ENCODE measurements at regions not wholly inside any gene's neighbourhood (a gene's known extent, or its start where the extent isn't known, plus 50 kb on each side); places are given as distances from the start of the nearest gene placed in this dataset.

DNA sequence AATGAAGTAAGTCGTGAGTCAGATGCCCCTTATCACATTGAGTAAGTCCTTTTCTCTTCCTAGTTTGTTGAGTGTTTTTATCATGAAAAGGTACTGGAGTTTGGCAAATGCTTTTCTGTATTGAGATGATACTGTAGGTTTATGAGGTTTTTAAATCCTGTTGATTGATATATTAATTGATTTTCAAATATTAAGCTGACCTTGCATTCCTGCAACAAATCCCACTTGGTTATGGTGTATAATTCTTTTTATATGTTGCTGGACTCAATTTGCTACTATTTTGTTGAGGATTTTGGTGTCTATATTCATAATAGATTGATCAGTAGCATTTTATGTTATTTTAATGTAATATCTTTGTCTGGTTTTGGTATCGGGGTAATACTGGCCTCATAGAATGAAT is 81.0 kb upstream of the BNC2 start:
- no peak for DNase-seq

DNA sequence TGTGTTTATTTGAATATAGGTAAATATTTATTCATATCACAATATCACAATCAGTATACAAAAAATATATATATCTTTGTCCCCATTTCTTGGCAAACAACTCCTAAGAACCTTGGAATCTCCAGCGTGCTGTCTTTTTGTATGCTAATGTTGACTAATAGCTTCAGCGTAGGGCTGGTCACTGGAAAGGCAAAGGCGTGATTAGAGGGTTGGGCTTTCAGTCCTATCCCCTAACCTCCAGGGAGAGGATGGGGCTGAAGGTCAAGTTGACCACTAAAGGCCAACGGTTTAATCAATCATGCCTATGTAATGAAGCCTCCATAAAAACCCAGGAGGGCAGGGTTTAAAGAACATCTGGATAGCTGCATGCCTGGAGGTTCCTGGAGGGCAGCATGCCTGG is 79.6 kb upstream of the BNC2 start:
- DNase-seq: no peak

DNA sequence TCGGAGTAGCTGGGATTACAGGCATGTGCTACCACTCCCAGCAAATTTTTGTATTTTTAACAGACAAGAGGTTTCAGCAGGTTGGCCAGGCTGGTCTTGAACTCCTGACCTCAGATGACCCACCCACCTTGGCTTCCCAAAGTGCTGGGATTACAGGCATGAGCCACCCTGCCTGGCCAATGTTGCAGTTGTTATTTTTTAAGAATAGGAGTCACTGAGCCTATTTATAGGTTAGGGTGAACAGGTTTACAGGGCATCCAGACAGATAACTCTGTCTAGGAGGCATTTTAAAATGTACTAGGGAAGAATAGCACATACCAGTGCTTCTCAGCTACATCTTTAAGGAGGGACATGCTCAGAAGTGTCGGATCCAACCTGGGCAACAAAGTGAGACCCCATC is 60.1 kb upstream of the BNC2 start:
- DNase-seq: no peak

DNA sequence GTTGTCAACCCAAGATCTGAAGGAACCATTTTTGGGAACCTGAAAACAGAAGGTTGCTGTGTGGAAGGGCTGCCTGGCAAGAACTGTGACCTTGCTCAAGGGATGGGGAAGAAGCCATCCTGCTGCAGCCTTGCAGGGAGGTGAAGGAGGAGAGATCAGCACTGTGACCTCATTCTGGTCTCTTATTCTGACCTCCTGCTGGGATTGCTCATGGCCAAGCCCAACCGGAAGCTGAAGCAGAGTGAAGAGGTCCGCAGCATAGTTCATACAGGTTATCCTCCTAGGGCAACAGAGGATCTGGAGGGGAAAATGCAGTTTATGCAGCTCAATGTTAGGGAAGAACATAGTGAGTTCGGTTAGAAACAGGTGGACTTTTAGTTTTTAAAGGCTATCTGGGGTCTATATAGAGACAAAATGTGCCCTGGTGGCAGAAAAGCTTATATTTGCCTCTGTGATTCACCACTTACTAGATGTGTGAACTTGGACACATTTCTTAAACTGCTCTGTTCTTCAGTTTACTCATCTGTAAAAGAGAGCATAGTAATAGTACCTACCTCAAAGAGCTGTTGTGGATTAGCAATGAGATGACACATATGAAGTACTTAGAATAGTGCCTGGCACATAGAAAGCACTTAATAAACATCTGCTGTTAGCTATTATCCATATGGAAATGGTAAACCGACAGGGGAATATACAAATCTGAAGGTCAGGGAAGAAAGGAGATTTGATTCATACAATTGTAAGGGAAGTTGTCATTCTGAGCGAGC is 57.9 kb upstream of the BNC2 start:
- no peak for DNase-seq

DNA sequence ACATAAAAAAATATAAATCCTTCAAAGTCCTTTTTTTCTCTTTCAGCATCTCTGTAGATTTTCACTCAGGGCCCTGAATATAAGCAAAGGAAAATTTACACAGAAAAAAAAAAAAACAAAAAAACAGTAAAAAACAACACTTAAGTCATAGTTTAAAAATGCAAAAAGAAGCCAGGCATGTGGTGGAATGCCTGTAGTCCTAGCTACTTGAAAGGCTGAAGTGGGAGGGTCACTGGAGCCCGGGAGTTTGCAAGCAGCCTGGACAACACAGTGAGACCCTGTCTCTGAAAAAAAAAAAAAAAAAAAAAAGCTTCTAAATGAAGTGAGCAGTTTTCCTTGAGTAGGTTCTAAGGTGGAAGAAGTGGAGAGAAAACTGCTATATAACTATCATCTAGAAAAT is 55.0 kb upstream of the BNC2 start:
- DNase-seq: no peak

DNA sequence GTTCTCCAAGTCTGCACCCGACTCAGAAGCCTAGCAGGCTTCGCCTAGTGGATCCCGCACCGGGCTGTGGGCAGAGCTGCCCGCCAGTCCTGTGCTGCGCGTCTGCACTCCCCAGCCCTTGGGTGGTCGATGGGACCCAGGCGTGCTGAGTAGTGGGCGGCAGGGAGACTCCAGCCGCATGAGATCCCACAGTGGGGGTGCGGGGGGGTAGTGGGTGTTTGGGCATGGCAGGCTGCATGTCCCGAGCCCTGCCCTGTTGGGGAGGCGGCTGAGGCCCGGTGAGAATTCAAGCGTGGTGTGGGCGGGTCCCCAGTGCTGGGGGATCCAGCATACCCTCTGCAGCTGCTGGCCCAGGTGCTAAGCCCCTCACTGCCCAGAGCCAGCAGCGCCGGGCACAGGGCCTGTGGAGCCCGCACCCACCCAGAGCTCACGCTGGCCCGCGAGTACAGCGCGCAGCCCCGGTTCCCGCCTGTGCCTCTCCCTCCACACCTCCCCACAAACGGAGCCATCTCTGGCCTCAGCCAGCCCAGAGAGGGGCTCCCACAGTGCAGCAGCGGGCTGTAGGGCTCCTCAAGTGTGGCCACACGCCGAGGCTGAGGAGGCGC is 53.9 kb upstream of the BNC2 start:
- DNase-seq: no peak

DNA sequence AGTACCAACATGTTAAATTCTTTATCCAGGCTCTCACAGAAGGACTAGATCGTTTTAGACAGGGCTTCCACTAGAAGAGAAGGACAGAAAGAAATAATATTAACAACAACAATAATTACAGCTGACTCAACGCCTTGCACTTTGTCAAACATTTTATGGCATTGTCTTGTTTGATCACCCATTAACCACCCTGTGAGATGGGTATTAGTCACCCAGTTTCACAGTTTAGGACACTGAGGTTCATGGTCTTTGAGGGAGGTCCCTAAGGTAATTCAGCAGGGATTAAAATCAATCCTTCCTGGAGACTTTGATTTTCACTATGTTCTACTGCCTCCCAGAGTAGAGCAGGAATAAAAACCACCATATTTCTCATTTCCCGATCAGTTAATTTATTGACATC is 51.4 kb upstream of the BNC2 start:
- no peak for DNase-seq
